HG02571 (cell line): ENCODE measurements at regions not wholly inside any gene's neighbourhood (a gene's known extent, or its start where the extent isn't known, plus 50 kb on each side); places are given as distances from the start of the nearest gene placed in this dataset.
"Not testable (repeated sequence)": the region's sequence is repeated elsewhere in the genome, so short reads cannot be mapped to it uniquely, and the experiment has no call there.

Experiments
- ATAC-seq: cut with Tn5 transposase; IDR thresholded peaks from one replicate; pipeline ENCODE4 v1.9.1; 2021; ENCODE audit warnings: mild to moderate bottlenecking, moderate library complexity; ENCODE audit not compliant: unreplicated experiment

DNA sequence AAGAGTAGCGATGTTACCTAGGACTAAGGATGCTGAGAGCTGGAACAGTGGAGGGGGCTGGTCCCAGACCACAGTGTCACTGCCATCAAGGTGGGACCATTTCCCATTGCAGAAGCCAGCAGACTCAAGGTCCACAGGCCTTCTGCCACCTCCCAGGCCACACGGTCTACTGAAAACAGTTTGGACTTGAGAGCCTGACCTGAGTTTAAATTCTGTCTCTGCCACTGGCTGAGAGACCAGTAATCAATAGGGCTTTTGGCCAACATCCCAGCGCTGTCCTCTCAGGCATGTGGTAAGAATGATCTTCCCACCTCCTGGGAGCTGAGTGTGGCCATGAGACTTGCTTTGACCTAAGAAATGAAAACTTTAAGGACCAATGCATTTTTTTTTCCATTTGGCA, 331.4 kb upstream of the CDH5 start:
- ATAC-seq, result no peak

GRCh38 chr16:66032841-66033240, 333.6 kb upstream of the CDH5 start:
- ATAC-seq, result no peak

- no peak for ATAC-seq
These were observed 336.5 kb upstream of the CDH5 start for GRCh38 chr16:66030036-66030435.

DNA sequence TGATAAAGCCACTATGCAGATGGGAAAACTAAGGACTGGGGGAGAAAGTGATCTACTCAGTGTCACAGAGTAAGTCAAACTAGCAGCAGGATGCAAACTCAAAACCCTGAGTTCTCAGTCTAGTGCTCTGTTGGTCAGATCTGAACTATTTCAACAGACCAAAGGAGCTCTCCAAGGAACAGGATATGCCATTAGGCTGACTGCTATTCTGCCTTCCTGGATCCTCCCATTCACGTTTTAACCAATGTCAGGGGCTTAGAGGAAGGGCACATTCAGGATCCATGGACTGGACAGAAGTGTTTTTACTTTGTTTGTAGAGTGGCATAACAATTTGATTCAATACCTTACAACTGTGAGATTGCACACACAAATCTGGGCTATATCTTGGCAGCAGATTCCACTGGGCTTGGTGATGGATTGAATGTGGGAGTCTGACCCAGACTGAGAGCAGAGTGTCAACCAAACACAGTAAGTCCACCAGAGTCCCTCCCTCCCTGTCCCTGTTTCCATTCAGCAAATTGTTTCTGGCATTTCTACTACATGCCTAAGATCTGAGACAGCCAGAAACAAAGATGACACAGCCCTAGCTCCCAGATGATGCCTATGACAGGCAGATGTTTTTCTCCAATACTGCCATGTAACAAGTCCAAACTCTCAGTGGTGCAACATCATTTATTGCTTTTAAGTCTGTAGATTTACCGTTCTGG, 337.8 kb upstream of the CDH5 start:
- no peak for ATAC-seq

- ATAC-seq, result no peak
These were observed 339.6 kb upstream of the CDH5 start for GRCh38 chr16:66026787-66027330.

DNA sequence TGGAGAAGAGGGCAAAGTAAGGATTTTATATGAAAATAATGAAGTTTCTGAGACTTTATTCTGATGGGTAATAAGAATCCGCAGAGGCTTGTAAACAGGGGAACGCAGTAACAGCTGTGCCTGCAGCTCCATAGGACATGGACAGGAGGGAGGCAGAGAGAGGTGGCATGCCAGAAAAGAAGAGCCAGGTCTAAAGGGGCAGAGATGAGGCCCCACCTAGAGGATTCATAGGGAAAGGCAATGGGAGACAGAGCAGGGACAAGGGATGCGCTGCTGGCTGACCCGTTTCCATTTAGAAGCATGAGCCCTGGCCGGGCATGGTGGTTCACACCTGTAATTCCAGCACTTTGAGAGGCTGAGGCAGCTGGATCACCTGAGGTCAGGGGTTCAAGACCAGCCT, 340.3 kb upstream of the CDH5 start:
- ATAC-seq, result no peak

- ATAC-seq, result no peak
These were observed 340.7 kb upstream of the CDH5 start for GRCh38 chr16:66025751-66026150.

- ATAC-seq, result not testable (repeated sequence)
These were observed 341.9 kb upstream of the CDH5 start for GRCh38 chr16:66024567-66024966.

GRCh38 chr16:66023481-66023880, 343.0 kb upstream of the CDH5 start:
- no peak for ATAC-seq

DNA sequence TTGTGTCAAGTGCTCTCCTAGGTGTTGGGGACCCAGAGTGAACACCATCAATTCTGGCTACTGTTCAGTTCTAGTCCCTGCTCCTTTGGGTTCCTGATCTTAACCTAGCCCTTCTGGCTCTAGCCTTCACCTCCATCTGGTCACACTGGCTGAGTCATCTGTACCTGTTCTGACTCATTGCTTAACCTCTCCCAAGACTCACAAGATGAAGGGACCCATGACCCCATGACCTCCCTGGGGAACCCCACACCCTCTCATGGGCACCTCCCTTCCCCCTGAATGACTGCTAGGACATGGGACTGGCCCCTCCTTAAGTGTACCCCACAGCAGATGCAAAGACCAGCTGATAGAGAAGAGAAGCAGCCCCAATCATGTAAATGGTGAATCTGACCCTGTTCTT, 345.8 kb upstream of the CDH5 start:
- peak; percentile 75 for ATAC-seq

- ATAC-seq, result no peak
These were observed 346.4 kb upstream of the CDH5 start for GRCh38 chr16:66020046-66020445.

DNA sequence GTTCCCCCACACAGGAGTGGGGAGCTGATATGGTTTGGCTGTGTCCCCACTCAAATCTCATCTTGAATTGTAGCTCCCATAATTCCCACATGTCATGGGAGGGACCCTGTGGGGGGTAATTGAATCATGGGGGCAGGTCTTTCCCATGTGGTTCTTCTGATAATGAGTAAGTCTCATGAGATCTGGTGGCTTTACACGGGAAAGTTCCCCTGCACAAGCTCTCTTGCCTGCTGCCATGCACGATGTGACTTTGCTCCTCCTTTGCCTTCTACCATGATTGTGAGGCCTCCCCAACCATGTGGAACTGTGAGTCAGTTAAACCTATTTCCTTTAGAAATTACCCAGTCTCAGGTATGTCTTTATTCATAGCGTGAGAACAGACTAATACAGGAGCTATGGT, 347.0 kb upstream of the CDH5 start:
- ATAC-seq, result not testable (repeated sequence)

GRCh38 chr16:66014221-66014620, 352.3 kb upstream of the CDH5 start:
- ATAC-seq, result no peak

DNA sequence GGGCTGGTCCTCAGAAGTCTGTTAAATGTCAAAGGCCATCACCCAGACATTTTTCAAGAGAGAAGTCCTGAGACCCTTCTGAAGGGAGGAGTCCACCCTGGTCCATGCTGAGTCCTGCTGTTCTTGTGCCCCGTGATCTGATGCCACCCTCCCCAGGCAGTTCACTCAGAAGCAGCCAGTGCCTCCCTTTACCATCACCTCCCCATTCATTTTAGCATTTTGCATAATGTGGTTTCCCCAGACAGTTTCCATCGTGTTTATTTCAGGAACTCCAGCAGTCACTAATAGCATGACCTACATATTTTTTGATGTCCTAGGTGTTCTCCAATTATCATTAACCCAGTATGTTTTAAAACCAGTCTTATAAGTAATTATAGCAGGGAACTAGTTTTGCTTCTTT, 353.0 kb upstream of the CDH5 start:
- ATAC-seq, result no peak

- ATAC-seq, result no peak
These were observed 358.4 kb upstream of the CDH5 start for GRCh38 chr16:66008136-66008535.

GRCh38 chr16:66007717-66008116, 358.8 kb upstream of the CDH5 start:
- ATAC-seq, result no peak

- ATAC-seq, result no peak
These were observed 360.0 kb upstream of the CDH5 start for GRCh38 chr16:66006485-66006884.

- no peak for ATAC-seq
These were observed 361.8 kb upstream of the CDH5 start for GRCh38 chr16:66004699-66005098.

DNA sequence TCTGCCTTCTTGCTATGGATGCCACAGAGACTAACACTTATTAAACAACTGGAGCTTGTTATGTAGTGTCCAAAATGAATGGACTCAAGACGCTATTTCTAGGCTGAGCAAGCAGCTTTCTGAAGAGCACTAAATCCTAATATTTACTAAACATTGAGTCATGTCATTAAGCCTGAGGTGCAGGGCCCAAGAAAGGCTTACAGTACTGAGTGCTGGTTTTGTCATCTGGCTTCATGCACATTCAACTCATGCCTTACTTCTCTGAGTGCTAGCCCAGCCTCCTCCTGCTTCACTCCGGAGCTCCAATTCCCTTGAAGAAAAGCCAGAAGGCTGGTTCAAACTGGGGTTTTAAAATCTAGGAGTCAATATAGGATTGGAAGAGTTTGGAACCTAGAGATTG, 363.3 kb upstream of the CDH5 start:
- no peak for ATAC-seq

GRCh38 chr16:66002601-66003000, 363.9 kb upstream of the CDH5 start:
- ATAC-seq, result no peak

DNA sequence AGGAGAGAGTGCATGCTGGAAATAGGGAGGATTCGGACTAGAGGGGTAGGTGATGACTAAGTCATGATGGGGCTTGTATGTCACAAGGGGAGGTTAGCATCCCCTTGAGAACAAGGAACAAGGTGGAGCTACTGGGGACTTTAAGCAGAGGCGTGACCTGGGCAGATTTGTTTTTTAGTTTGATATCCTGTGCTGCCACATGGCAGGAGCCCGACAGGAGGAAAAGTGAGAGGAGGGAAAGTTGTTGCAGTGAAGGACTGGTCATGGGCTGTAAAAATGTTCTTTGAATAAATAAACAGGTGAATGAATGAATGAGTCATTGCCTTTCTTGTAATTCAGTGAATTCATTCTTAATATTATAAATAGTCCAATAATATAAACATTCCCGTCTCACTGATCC, 365.1 kb upstream of the CDH5 start:
- no peak for ATAC-seq

DNA sequence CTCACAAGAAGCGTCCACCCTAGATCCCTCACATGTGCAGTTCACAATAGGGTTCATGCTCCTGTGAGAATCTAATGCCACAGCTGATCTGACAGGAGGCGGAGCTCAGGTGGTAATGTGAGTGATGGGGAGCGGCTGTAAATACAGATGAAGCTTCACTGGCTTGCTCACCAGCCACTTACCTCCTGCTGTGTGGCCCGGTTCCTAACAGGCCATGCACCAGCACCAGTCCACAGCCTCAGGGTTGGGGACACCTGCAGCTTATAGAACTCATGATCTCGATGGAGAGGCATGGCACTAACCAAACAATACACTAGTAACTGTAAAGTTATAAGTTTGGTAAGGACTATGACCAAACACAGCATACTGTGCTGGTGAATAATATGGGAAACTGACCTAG, 368.0 kb upstream of the CDH5 start:
- no peak for ATAC-seq

DNA sequence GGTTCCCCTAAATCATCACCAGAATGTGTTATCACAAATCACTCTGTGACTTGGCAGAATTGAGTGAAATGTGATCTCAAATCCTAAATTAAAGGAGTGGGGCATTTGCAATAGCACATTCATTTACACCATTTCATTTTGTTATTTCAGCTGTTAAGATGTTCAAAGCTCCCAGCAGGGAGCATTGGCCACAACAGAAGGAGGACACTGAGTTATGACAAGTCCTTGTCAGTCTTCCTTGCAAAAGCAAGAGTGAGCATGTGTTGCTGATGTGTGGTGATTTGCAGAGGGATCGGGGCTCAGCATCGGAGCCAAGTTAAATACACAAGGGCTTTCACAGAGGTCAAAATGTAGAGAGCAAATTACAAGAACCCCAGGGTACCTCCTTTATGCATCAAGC, 372.2 kb upstream of the CDH5 start:
- no peak for ATAC-seq
